HUDEP-2 (cell line): ENCODE measurements at regions not wholly inside any gene's neighbourhood (a gene's known extent, or its start where the extent isn't known, plus 50 kb on each side); places are given as distances from the start of the nearest gene placed in this dataset.
"Not testable (repeated sequence)": the region's sequence is repeated elsewhere in the genome, so short reads cannot be mapped to it uniquely, and the experiment has no call there.

ENCODE experiments used
- DNase-seq, 76 experiments: peaks; one replicate each; lab custom pipeline; 2025; ENCODE audit not compliant: unreplicated experiment in 76 of 76; lab: John Stamatoyannopoulos, UW

DNA sequence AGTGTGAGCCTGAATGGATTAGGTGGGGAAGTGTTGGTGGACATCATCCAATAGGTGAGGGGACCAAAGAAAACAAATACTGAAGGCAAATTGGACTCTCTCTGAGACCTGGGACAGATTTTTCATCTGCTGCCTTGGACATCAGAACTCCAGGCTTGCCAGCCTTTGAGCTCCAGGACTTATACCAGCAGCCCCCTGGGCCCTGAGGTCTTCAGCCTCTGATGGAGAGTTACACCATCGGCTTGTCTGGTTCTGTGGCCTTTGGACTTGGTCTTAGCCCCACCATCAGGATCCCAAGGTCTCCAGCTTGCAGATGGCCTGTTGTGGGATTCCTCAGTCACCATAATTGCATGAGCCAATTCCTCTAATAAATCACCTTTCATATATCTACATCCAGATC lies 80.8 kb upstream of the SLC8A3 start:
- no peak for DNase-seq

- DNase-seq: no peak
These were observed 80.0 kb upstream of the SLC8A3 start for GRCh38 chr14:70268760-70269159.

- no peak for DNase-seq
These were observed 77.4 kb upstream of the SLC8A3 start for GRCh38 chr14:70266157-70266556.

DNA sequence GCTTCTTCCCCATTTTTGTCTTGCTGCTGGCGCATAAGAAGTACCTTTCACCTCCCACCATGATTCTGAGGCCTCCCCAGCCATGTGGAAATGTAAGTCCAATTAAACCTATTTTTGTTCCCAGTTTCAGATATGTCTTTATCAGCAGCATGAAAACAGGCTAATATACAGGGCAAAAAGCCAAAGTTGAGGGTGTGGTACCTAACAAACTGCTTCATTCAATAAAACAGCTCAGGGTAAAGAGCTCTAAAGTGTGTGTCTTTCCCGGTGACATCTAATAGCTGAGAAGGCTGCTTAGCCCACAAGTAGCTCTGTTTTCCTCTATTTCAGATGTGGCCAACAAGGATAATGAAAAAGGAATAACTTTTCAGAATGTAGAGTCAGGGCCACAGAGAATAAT lies 76.7 kb upstream of the SLC8A3 start:
- DNase-seq: peak in 30 of 76 experiments; percentile 3 to 73 (median 35)

DNA sequence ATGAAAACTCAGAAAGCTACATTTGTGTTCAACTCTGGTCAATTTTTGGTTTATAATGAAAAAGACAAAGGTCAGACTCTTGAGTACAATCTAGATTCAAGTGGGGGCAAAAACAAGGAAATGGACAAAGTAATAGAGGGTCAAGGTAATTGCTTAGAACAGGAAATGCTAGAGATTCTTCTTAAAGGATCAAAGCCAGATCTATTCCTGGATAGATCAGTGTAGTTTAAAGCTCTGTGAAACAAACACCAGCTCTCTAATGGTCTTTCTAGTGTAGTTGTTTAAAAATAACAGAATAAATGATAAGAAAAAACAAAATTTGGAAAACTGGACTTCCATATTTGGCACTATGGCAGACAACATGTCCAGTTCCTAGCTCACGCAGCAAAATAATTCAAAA lies 70.7 kb upstream of the SLC8A3 start:
- no peak for DNase-seq

DNA sequence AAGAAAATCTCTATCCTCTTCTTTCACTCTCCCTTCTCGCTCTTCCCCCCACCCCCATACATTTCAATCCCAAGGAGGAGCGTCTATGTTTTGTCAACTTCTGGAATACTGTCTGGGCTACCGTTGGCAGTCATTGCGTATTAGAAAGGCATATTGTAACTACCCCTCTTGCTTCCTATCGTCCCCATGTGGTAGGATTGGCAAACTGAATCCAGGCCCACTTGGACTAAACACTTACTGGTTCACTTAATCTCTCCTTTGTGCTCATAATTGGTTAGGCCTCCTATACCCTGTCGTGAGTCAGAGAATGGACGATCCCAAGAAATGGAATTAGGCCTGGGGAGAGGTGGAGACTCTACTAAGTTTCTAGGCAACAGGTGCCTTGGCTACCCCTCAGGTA lies 68.8 kb upstream of the SLC8A3 start:
- DNase-seq: peak in 58 of 76 experiments; percentile 3 to 75 (median 40)

DNA sequence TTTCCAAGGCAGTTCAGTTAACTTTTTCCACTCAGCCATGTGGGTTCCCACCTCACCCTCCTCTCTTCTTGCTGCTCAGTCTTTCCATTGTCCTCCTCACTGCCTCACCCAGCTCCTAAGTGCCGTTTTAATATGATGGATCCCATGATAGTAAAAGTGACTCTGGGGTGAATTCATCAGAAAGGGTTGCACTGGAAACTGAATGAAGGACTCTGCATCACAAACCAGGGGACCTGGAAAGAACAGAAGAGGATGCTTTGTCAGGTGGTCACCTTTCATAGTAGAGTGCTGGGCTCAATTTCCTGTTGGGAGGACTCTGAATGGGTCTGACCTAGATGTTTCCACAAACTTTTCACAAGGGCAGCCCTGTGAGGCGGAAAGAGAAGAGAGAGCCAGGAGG lies 67.8 kb upstream of the SLC8A3 start:
- peak in 1 of 76 experiments; percentile 9 for DNase-seq

- peak in 17 of 76 experiments; percentile 3 to 36 (median 20) for DNase-seq
These were observed 66.6 kb upstream of the SLC8A3 start for GRCh38 chr14:70255071-70256057.

DNA sequence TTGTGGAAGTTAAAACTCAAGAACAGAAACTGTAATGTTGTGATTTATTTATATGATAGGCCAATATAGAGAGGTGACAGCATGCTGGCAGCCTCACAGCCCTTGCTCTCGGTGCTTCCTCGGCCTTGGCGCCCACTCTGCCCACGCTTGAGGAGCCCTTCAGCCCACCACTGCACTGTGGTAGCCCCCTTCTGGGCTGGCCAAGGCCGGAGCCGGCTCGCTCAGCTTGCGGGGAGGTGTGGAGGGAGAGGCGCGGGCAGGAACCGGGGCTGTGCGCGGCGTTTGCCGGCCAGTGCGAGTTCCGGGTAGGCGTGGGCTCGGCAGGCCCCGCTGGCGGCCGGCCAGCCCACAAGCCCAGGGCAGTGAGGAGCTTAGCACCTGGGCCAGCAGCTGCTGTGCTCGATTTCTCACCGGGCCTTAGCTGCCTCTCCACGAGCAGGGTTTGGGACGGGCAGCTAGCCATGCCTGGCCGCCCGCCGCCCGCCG lies 65.8 kb upstream of the SLC8A3 start:
- peak in 54 of 76 experiments; percentile 3 to 64 (median 36) for DNase-seq

GRCh38 chr14:70253547-70253946 lies 64.8 kb upstream of the SLC8A3 start:
- not testable (repeated sequence) for DNase-seq

DNA sequence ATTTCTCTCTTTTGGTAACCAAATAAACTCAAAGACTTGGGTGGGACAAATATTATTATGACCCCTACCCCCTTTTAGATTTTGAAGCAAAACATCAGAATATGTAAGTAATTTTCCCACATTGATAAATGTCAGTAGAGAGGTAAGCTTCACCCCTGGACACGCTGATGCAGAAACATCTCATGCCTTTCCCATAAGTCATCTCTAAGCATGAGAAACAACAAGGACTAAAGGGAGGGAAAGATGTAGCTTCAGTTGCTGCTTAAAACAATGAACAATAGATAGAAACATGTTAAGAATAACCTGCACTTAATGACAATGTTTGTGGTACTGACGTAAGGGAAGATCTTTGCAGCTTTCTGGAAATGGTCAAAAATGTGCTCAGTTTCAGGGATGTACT lies 56.3 kb upstream of the SLC8A3 start:
- DNase-seq: no peak

GRCh38 chr14:70239802-70240201 lies 51.1 kb upstream of the SLC8A3 start:
- no peak for DNase-seq

DNA sequence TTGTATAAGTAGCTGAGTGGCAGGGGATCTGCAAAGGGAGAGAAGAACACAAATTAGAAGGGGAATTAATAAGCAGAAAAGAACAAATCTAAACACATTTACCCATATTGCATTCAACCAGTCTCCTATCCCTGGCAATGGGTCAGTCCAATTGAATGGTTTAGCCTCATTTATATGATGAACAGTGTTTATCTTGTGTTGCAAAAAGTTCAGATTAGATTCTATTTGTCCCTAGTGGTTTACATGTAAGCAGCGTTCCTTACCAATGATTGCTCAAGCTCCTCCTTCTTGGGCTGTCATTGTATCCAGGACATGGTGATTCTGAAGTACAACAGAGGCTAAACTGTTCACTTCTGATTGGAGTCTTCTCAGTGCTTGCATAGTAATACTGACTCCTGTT lies 49.9 kb upstream of the SLC8A3 start:
- peak in 18 of 76 experiments; percentile 5 to 52 (median 22) for DNase-seq
